NCI-H345 treated with DMSO at 0.1 percent for 48 hours (cell line): ENCODE measurements at regions not wholly inside any gene's neighbourhood (a gene's known extent, or its start where the extent isn't known, plus 50 kb on each side); places are given as distances from the start of the nearest gene placed in this dataset.

ENCODE experiments used
- DNase-seq: peaks from one replicate; lab custom pipeline; 2025; ENCODE audit not compliant: unreplicated experiment; lab: John Stamatoyannopoulos, UW

DNA sequence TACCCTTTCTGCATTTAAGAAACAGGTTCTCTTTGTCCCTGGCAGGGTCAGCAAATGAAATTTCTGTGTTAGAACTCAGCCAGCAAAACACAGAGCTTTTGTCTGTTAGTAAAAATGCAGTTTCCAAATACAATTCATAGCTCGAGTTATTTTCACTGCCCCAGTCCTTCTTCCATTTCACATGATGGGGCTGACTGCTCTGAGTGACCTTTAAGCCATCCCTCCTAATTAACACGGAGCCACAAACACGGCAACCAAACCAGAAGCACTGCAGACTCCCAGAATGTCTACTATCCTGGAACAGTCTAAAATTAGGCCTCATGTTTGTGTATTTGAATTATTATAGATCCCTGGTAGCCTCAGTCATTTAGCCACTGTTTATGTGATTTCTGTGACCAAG lies 99.1 kb upstream of the RGS4 start:
- no peak for DNase-seq

DNA sequence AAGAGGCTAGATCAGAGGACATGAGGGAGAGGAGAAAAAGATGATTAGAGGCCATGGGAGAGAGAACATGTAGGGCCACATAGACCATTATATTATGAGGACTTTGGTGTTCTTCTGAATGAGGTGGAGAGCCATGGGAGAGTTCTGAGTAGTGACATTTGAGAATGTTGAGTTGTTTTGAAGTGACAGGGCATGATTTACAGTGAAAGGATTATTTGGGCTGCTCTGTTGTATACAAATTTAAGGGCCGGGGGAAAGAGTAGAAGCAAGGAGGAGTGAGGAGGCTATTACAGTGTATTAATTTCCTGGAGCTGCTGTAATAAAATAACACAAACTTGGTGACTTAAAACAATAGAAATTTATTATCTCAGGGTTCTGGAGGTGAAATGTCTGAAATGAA lies 102.5 kb upstream of the RGS4 start:
- DNase-seq, result no peak

- DNase-seq, result no peak
Observed at GRCh38 chr1:162964901-162965300, 103.9 kb upstream of the CCDC190 start.

DNA sequence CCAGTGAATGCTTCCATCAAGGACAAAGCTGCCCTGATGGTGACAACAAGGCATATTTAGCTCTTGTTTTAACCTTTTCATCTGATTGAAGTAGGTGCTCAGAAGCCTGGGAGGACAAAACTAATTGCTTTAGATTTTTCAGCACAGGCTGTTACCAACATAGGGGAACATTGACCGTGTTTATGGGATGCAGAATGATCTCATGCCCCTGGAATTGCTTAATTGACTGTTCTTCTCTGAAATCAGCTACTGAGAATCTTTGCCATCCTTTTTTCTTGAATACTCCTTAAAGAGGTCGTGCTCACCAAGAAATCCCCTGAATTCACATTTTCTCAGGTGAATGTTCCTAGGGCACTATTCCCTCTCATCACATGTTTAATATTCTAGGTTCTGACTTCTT lies 95.9 kb upstream of the CCDC190 start:
- DNase-seq, result no peak

- DNase-seq, result no peak
Observed at GRCh38 chr1:162954824-162955223, 93.8 kb upstream of the CCDC190 start.

- no peak for DNase-seq
Observed at GRCh38 chr1:162952956-162953355, 92.0 kb upstream of the CCDC190 start.

GRCh38 chr1:162951553-162952315 lies 90.8 kb upstream of the CCDC190 start:
- no peak for DNase-seq

GRCh38 chr1:162950187-162950586 lies 89.2 kb upstream of the CCDC190 start:
- no peak for DNase-seq

- DNase-seq, result no peak
Observed at GRCh38 chr1:162946701-162947100, 85.7 kb upstream of the CCDC190 start.

DNA sequence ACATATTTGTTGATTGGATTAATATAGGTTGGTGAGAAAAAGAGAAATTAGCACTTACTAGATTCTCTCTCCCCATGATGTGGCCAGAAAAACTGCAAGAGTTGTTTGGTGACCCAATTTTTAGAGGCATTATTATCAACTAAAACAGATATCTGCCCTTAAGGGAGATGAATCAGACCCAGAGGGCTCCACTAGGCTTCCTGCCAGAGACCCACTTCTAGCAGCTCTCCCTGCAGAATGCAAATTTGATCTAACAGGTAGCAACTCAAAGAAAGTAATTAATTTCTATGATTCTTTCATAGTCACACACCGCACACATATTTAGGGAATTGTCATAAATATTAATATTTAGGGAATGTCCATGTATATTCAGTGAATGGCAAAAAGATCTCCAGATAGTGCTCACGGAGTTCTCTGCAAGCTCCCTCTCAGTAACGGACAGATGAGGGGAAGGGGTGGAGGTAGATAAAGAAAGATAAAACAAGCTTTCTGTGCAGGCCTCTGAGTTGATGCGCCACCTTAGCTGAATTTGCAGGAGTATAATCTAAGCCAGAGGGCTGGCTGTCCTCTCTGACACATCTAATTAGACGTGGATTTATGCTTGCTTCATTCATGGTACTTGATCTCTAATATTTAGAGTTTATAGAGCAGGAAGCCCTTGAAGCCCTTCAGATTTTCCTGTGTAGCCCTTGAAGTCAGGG lies 84.1 kb upstream of the CCDC190 start:
- DNase-seq, result no peak

DNA sequence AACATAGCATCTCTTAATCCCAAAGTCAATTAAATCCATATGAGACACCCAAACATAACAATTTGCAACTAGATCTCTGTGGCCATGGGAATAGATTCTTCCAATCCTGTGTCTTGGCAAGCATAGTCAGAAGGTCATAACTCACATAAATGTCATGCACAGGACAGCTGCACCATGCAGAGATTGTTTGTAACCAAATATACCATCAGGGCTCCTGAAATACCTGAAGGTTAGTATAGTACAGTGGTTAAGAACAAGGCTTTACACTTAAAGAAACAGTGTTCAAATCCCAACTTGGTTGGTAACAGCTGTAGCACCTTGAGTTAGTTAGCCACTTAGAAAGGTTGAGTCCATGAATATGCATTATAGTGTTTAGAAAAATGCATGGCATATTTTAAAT lies 82.6 kb upstream of the CCDC190 start:
- DNase-seq, result no peak

DNA sequence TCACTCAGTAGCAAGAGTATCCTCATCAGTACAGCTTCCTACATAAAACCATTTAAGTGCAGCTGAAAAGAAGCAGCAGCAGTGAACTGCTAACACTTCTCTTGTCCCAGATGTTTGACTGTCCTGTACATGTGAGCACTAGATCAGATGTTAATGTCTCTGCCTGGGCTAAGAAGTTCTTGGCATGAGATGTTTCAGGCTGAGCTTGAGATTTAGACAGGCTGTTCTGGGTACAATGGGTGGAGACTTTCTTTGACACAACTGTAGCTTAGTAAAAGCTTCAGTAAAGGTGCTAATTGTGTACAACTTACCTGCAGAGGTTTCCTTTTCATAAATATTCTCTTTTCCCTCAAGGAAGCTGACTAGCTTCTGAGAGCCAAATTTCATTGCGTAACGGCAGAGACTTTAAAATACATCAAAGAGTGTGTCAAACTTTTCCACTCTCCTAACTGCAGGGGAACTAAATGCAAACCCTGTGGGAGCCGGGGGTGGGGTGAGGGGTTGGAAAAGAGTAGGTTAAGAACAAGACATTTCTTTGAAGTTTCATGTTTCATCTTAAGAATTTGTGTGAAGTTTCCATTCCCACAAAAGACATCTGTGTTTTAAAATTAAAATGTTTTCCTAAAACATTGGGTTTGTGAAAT lies 82.1 kb upstream of the CCDC190 start:
- DNase-seq, result no peak

- DNase-seq, result no peak
Observed at GRCh38 chr1:162941024-162941423, 80.0 kb upstream of the CCDC190 start.

- DNase-seq, result no peak
Observed at GRCh38 chr1:162939035-162939434, 78.1 kb upstream of the CCDC190 start.

GRCh38 chr1:162937716-162938395 lies 76.9 kb upstream of the CCDC190 start:
- no peak for DNase-seq

GRCh38 chr1:162930976-162931560 lies 70.1 kb upstream of the CCDC190 start:
- DNase-seq, result no peak

GRCh38 chr1:162930532-162930931 lies 69.6 kb upstream of the CCDC190 start:
- no peak for DNase-seq

DNA sequence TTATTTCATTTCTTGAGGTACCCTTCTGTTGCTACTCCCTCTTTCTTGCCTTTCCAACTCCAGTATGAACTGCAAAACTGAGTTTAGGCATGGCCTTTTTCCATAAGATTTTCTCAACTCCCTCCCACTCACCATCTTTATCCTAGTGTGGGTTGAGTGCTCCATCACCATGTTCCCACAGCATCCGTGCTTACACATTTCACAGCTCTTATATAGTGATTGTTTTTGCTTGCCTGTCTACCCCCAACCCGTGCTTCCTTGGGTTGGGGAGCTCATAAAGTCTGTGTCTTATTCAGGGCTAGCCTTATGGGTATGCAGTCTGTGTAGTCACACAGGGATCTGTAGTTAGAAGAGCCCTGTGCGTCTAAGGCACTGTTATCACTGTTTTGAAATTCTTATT lies 68.2 kb upstream of the CCDC190 start:
- no peak for DNase-seq

GRCh38 chr1:162928141-162928540 lies 67.2 kb upstream of the CCDC190 start:
- DNase-seq, result no peak

GRCh38 chr1:162927421-162927820 lies 66.4 kb upstream of the CCDC190 start:
- DNase-seq, result no peak

GRCh38 chr1:162926906-162927305 lies 65.9 kb upstream of the CCDC190 start:
- no peak for DNase-seq
